CD4-positive, alpha-beta T cell (primary cell): ENCODE measurements at regions not wholly inside any gene's neighbourhood (a gene's known extent, or its start where the extent isn't known, plus 50 kb on each side); places are given as distances from the start of the nearest gene placed in this dataset.

ENCODE experiments used
- ATAC-seq: fragments of 200-7000 bp; cut with Tn5 transposase; one replicate; pipeline ENCODE4 v1.10.0; 2022; ENCODE audit warnings: mild to moderate bottlenecking; ENCODE audit not compliant: poor library complexity
- CTCF ChIA-PET: fragments of 350-600 bp; sonication (Branson Sonifier 250); formaldehyde crosslinking; loops from one replicate; lab custom pipeline; 2021; ENCODE audit warnings: antibody characterized with exemption, inconsistent platforms; lab: Charles Lee
- POLR2A ChIA-PET: fragments of 350-600 bp; sonication (Branson Sonifier 250); formaldehyde crosslinking; loops from one replicate; lab custom pipeline; 2021; ENCODE audit warnings: antibody characterized with exemption, inconsistent platforms; lab: Charles Lee
- DNase-seq, 14 experiments: peaks; one replicate each; pipeline ENCODE4 v3.0.0-alpha.2; 2013 to 2020; ENCODE audit warnings: mixed read lengths in 2 of 14
- H3K27ac ChIP-seq, 2 donors: one replicate each; pipeline versions ENCODE4 v1.5.1 to v1.7.0; 2013; ENCODE audit warnings: low read length in 2 of 2, low read depth in 1 of 2, mild to moderate bottlenecking in 1 of 2
- H3K27me3 ChIP-seq, 2 experiments: 1 replicate in 1 of 2; 2 replicates in 1 of 2; pipeline versions ENCODE4 v1.6.1 to v1.7.0; 2013; ENCODE audit warnings: low read length in 2 of 2, control low read depth in 1 of 2, mild to moderate bottlenecking in 1 of 2, moderate library complexity in 1 of 2; ENCODE audit not compliant: insufficient read depth in 2 of 2, control insufficient read depth in 1 of 2
- H3K36me3 ChIP-seq: one replicate; pipeline ENCODE4 v1.6.1; 2013; ENCODE audit warnings: low read length, control low read depth; ENCODE audit not compliant: insufficient read depth
- H3K4me1 ChIP-seq: one replicate; pipeline ENCODE4 v1.6.1; 2013; ENCODE audit warnings: low read length, control low read depth; ENCODE audit not compliant: insufficient read depth
- H3K4me3 ChIP-seq: one replicate; pipeline ENCODE4 v1.5.1; 2013; ENCODE audit warnings: mild to moderate bottlenecking, low read length, moderate library complexity
- H3K9me3 ChIP-seq, 2 experiments: 1 replicate in 1 of 2; 2 replicates in 1 of 2; pipeline versions ENCODE4 v1.6.1 to v1.7.0; 2013; ENCODE audit warnings: low read length in 2 of 2, mild to moderate bottlenecking in 2 of 2, control low read depth in 1 of 2, moderate library complexity in 1 of 2; ENCODE audit not compliant: control insufficient read depth in 1 of 2, insufficient read depth in 1 of 2
- H3K27ac Mint-ChIP-seq: one replicate; pipeline ENCODE4 v1.8.0; 2020; ENCODE audit warnings: mixed read lengths
- H3K27me3 Mint-ChIP-seq: one replicate; pipeline ENCODE4 v1.8.0; 2021; ENCODE audit warnings: mixed read lengths
- H3K36me3 Mint-ChIP-seq: one replicate; pipeline ENCODE4 v1.8.0; 2021; ENCODE audit warnings: low read depth, mixed read lengths
- H3K4me1 Mint-ChIP-seq: one replicate; pipeline ENCODE4 v1.8.0; 2021; ENCODE audit warnings: low read depth, mixed read lengths
- H3K4me3 Mint-ChIP-seq: one replicate; pipeline ENCODE4 v1.8.0; 2020; ENCODE audit warnings: mild to moderate bottlenecking, mixed read lengths
- H3K9me3 Mint-ChIP-seq: one replicate; pipeline ENCODE4 v1.8.0; 2020; ENCODE audit warnings: mixed read lengths
- CTCF ChIP-seq: fragments of 200-600 bp; IDR thresholded peaks from one replicate; pipeline ENCODE4 v1.8.0; 2022; ENCODE audit warnings: antibody characterized with exemption, mild to moderate bottlenecking
- intact Hi-C, 2 experiments: fragments of 100-400 bp; cut with DNase I in 1 of 2; cut with micrococcal nuclease in 1 of 2; formaldehyde crosslinking; loops; one replicate each; pipeline versions ENCODE4 v1.15.1 to v1.9.0; 2023 to 2025; cut with DNase I, micrococcal nuclease

GRCh38 chr6:14589175-14589574 is 471.6 kb downstream of the CD83 start:
- CTCF ChIA-PET = no interaction called here

GRCh38 chr6:14590586-14590985 is 473.0 kb downstream of the CD83 start:
- intact Hi-C loops = no loop called here
- POLR2A ChIA-PET = no interaction called here
- Histone ChIP-seq H3K36me3 (no peaks in the 10 kb centered on the region), H3K27ac (no peak overlapping the region), H3K27me3 (no peaks in the 10 kb centered on the region), H3K4me3 (no peak overlapping the region), H3K4me1 (no peaks in the 10 kb centered on the region), H3K9me3 (no peaks in the 10 kb centered on the region)
- no peak for ATAC-seq
- Mint-ChIP-seq H3K27ac (no peak overlapping the region), H3K9me3 (no peaks in the 10 kb centered on the region), H3K4me3 (no peak overlapping the region), H3K36me3 (no peaks in the 10 kb centered on the region), H3K27me3 (no peaks in the 10 kb centered on the region), H3K4me1 (no peaks in the 10 kb centered on the region)
- DNase-seq = no peak
- CTCF ChIA-PET = no interaction called here
- TF ChIP-seq CTCF = no peak

More at GRCh38 chr6:14589175-14589574, 471.6 kb downstream of the CD83 start:
- Histone ChIP-seq H3K27ac (no peak overlapping the region), H3K4me3 (no peak overlapping the region), H3K36me3 (no peaks in the 10 kb centered on the region), H3K9me3 (no peaks in the 10 kb centered on the region), H3K27me3 (no peaks in the 10 kb centered on the region), H3K4me1 (no peaks in the 10 kb centered on the region)
- TF ChIP-seq CTCF = no peak
- no peak overlapping the region for H3K27ac Mint-ChIP-seq
- no peaks in the 10 kb centered on the region for H3K36me3 Mint-ChIP-seq
- H3K9me3 Mint-ChIP-seq = no peaks in the 10 kb centered on the region
- POLR2A ChIA-PET = no interaction called here
- no peaks in the 10 kb centered on the region for H3K4me1 Mint-ChIP-seq
- no peak for ATAC-seq
- intact Hi-C loops = no loop called here
- no peak for DNase-seq
- no peaks in the 10 kb centered on the region for H3K27me3 Mint-ChIP-seq
- H3K4me3 Mint-ChIP-seq = no peak overlapping the region

- H3K27ac Mint-ChIP-seq = no peak overlapping the region
- DNase-seq (no peak), ATAC-seq (no peak)
- Histone ChIP-seq H3K9me3 (no peaks in the 10 kb centered on the region), H3K27me3 (no peaks in the 10 kb centered on the region), H3K4me1 (no peaks in the 10 kb centered on the region), H3K27ac (no peak overlapping the region), H3K4me3 (no peak overlapping the region), H3K36me3 (no peaks in the 10 kb centered on the region)
- no peak for TF ChIP-seq CTCF
- POLR2A ChIA-PET = no interaction called here
- no peaks in the 10 kb centered on the region for H3K36me3 Mint-ChIP-seq
- H3K9me3 Mint-ChIP-seq = no peaks in the 10 kb centered on the region
- no peak overlapping the region for H3K4me3 Mint-ChIP-seq
- intact Hi-C loops = no loop called here
- no peaks in the 10 kb centered on the region for H3K4me1 Mint-ChIP-seq
- CTCF ChIA-PET = no interaction called here
- H3K27me3 Mint-ChIP-seq = no peaks in the 10 kb centered on the region
Measured at GRCh38 chr6:14591998-14592397, 474.4 kb downstream of the CD83 start.
